Kasumi-1 (cell line): ENCODE measurements at regions not wholly inside any gene's neighbourhood (a gene's known extent, or its start where the extent isn't known, plus 50 kb on each side); places are given as distances from the start of the nearest gene placed in this dataset.

Experiments
- DNase-seq, 2 experiments: peaks; one replicate each; lab custom pipeline; 2025; lab: John Stamatoyannopoulos, UW

GRCh38 chr3:180092889-180093288, 56.2 kb upstream of the PEX5L start:
- DNase-seq: no peak

GRCh38 chr3:180093535-180093934, 56.8 kb upstream of the PEX5L start:
- DNase-seq: no peak

GRCh38 chr3:180097626-180098025, 60.9 kb upstream of the PEX5L start:
- DNase-seq: no peak

GRCh38 chr3:180102134-180102533, 65.4 kb upstream of the PEX5L start:
- DNase-seq: no peak

- no peak for DNase-seq
These were observed 65.9 kb upstream of the PEX5L start for GRCh38 chr3:180102604-180103003.

- DNase-seq: no peak
These were observed 79.5 kb upstream of the PEX5L start for GRCh38 chr3:180116203-180116602.

GRCh38 chr3:180116658-180117057, 79.9 kb upstream of the PEX5L start:
- DNase-seq: no peak

- no peak for DNase-seq
These were observed 80.8 kb upstream of the PEX5L start for GRCh38 chr3:180117381-180118163.

- no peak for DNase-seq
These were observed 82.8 kb upstream of the PEX5L start for GRCh38 chr3:180119567-180119966.

- no peak for DNase-seq
These were observed 87.2 kb upstream of the PEX5L start for GRCh38 chr3:180123928-180124327.

- no peak for DNase-seq
These were observed 94.4 kb upstream of the PEX5L start for GRCh38 chr3:180131169-180131568.

GRCh38 chr3:180135101-180135500, 98.4 kb upstream of the PEX5L start:
- no peak for DNase-seq

- DNase-seq: no peak
These were observed 102.1 kb upstream of the PEX5L start for GRCh38 chr3:180138871-180139270.

GRCh38 chr3:180142041-180142440, 105.3 kb upstream of the PEX5L start:
- no peak for DNase-seq

- no peak for DNase-seq
These were observed 105.7 kb upstream of the PEX5L start for GRCh38 chr3:180142472-180142871.

- DNase-seq: no peak
These were observed 125.0 kb upstream of the PEX5L start for GRCh38 chr3:180161770-180162169.

- DNase-seq: no peak
These were observed 138.8 kb upstream of the PEX5L start for GRCh38 chr3:180175572-180175971.

- DNase-seq: no peak
These were observed 139.3 kb upstream of the PEX5L start for GRCh38 chr3:180176059-180176458.

- no peak for DNase-seq
These were observed 140.5 kb upstream of the PEX5L start for GRCh38 chr3:180177255-180177654.

GRCh38 chr3:180179562-180179961, 142.8 kb upstream of the PEX5L start:
- DNase-seq: no peak

- no peak for DNase-seq
These were observed 144.1 kb upstream of the PEX5L start for GRCh38 chr3:180180795-180181194.

GRCh38 chr3:180181387-180181786, 144.7 kb upstream of the PEX5L start:
- DNase-seq: no peak

GRCh38 chr3:180183346-180183745, 146.6 kb upstream of the PEX5L start:
- no peak for DNase-seq

GRCh38 chr3:180184816-180185215, 148.1 kb upstream of the PEX5L start:
- DNase-seq: no peak
